ENCODE measurements at regions not wholly inside any gene's neighbourhood (a gene's known extent, or its start where the extent isn't known, plus 50 kb on each side); places are given as distances from the start of the nearest gene placed in this dataset.

DNA sequence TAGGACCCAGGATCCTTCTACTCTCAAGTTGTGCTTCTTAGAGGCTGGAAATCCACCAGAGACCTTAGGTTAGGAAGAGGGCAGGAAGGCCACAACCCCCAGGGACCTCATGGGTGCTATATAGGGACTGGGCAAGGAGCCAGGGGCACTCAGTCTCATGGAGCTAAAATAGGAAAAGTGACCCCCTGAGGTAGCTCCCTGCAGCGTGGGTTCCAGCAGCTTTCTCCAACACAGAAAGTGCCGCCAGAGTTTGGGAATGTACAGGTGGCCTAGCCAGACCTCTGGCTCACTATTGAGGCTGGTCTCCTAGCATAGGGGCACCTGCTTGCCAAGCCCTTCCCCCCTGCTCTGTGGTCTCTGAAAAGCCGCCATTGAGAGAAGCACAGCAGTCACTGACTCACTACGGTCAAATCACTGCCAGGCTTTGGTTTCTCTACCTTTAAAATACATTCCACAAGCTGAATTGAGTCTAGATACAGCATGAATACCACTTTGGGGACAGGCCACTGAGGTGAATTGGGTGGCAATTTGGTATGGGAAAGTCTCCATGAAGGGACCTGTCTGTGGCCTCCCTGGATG lies 333.2 kb upstream of the PODXL start:
- H3F3A ChIP-seq (ENCODE audit: low read length, unreplicated experiment) = no peaks in the 10 kb centered on the region
- H3K79me2 ChIP-seq (ENCODE audit: low read length) = no peaks in the 10 kb centered on the region
- H3K27me3 ChIP-seq (ENCODE audit: low read length) = peaks cover 8% of the 10 kb centered on the region; the same call in 1 of the 2 replicates
- no peak overlapping the region for H3K9ac ChIP-seq (ENCODE audit: low read length)
- TF ChIP-seq EZH2phosphoT487 (IDR thresholded peaks at IDR 0.05; ENCODE audit: borderline replicate concordance, low read length) = no peak
- TF ChIP-seq, protein P1, sequence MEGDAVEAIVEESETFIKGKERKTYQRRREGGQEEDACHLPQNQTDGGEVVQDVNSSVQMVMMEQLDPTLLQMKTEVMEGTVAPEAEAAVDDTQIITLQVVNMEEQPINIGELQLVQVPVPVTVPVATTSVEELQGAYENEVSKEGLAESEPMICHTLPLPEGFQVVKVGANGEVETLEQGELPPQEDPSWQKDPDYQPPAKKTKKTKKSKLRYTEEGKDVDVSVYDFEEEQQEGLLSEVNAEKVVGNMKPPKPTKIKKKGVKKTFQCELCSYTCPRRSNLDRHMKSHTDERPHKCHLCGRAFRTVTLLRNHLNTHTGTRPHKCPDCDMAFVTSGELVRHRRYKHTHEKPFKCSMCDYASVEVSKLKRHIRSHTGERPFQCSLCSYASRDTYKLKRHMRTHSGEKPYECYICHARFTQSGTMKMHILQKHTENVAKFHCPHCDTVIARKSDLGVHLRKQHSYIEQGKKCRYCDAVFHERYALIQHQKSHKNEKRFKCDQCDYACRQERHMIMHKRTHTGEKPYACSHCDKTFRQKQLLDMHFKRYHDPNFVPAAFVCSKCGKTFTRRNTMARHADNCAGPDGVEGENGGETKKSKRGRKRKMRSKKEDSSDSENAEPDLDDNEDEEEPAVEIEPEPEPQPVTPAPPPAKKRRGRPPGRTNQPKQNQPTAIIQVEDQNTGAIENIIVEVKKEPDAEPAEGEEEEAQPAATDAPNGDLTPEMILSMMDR (conservative IDR thresholded peaks at IDR 0.05; ENCODE audit: low read depth, low read length) = no peak
- no peak for TF ChIP-seq EZH2 (IDR thresholded peaks at IDR 0.05; ENCODE audit: low read length, unreplicated experiment)
- peaks cover 1% of the 10 kb centered on the region; the same call in 1 of the 2 replicates for H3K4me1 ChIP-seq (ENCODE audit: insufficient read depth, low read length)
- CTCF ChIA-PET = no interaction called here
- BruUV-seq (replicated peaks) = no TSS peak
- no peak overlapping the region for H3K4me2 ChIP-seq (ENCODE audit: low read length)
- H4K20me1 ChIP-seq (ENCODE audit: low read length) = no peaks in the 10 kb centered on the region
- intact Hi-C loops (cut with micrococcal nuclease) = no loop called here
- no peak for ATAC-seq
- H2AFZ ChIP-seq (ENCODE audit: low read length) = no peak overlapping the region
- no peak overlapping the region for H3K4me3 ChIP-seq (ENCODE audit: low read length)
- H3K27ac ChIP-seq (ENCODE audit: low read length) = no peak overlapping the region
- no peak for DNase-seq
- no peaks in the 10 kb centered on the region for H3K9me2 ChIP-seq (replicated peaks; ENCODE audit: low read length)
- H3K36me3 ChIP-seq (ENCODE audit: low read depth, low read length) = no peaks in the 10 kb centered on the region
- POLR2A ChIA-PET (ENCODE audit: unreplicated experiment) = no interaction called here
- no peaks in the 10 kb centered on the region for H3K9me3 ChIP-seq (ENCODE audit: low read length)

DNA sequence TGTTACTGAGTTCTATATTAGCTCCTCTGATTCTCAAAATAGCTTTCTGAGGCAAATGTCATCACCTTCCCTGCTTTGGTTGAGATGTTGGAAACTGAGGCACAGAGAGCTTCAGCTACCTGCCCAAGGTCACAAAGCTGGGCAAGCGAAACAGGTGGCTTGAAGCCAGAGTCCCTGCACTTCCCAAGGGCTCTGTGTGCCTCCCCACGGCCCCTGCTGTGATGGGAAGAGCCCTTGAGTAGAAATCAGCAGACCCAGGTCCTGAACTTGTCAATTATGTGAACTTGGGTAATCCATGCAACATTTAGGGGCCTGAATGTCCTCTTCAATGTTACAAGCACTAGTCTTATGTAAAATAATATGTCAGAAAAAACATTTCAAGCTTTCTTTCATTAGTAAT lies 327.3 kb upstream of the PODXL start:
- no peak for TF ChIP-seq EZH2phosphoT487 (IDR thresholded peaks at IDR 0.05; ENCODE audit: borderline replicate concordance, low read length)
- TF ChIP-seq, protein P1 (conservative IDR thresholded peaks at IDR 0.05; ENCODE audit: low read depth, low read length) = no peak
- TF ChIP-seq EZH2 (IDR thresholded peaks at IDR 0.05; ENCODE audit: low read length, unreplicated experiment) = no peak
- no peaks in the 10 kb centered on the region for H3F3A ChIP-seq (ENCODE audit: low read length, unreplicated experiment)
- H3K9me2 ChIP-seq (replicated peaks; ENCODE audit: low read length) = no peaks in the 10 kb centered on the region
- DNase-seq (no peak), ATAC-seq (no peak)
- no peaks in the 10 kb centered on the region for H4K20me1 ChIP-seq (ENCODE audit: low read length)
- no peak overlapping the region for H3K9ac ChIP-seq (ENCODE audit: low read length)
- BruUV-seq (replicated peaks) = no TSS peak
- H3K4me2 ChIP-seq (ENCODE audit: low read length) = no peak overlapping the region
- H3K9me3 ChIP-seq (ENCODE audit: low read length) = no peaks in the 10 kb centered on the region
- intact Hi-C loops (cut with micrococcal nuclease) = no loop called here
- H3K27me3 ChIP-seq (ENCODE audit: low read length) = peaks cover 23% of the 10 kb centered on the region
- no peaks in the 10 kb centered on the region for H3K79me2 ChIP-seq (ENCODE audit: low read length)
- H3K4me3 ChIP-seq (ENCODE audit: low read length) = no peak overlapping the region
- no peaks in the 10 kb centered on the region for H3K36me3 ChIP-seq (ENCODE audit: low read depth, low read length)
- POLR2A ChIA-PET (ENCODE audit: unreplicated experiment) = no interaction called here
- no peak overlapping the region for H2AFZ ChIP-seq (ENCODE audit: low read length)
- no peaks in the 10 kb centered on the region for H3K4me1 ChIP-seq (ENCODE audit: insufficient read depth, low read length)
- no peak overlapping the region for H3K27ac ChIP-seq (ENCODE audit: low read length)
- CTCF ChIA-PET = interaction anchor here (0.6 kb wide), 1 partner anchor 15 kb away, joined by 4 read pairs; no protein-coding TSS in a partner anchor

DNA sequence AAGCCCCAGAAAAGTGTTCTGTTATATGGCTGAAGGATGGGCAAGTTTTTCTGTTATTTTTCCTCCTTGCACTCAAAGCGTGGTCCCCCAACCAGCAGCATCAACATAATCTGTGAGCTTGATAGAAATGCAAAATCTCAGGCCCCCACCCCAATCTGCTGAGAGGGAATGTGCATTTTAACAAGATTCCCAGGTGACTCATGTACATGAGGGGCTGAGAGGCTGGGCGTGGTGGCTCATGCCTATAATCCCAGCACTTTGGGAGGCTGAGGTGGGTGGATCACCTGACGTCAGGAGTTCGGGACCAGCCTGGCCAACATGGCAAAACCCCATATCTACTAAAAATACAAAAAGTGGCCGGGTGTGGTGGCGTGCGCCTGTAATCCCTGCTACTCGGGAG lies 326.8 kb upstream of the PODXL start:
- Histone ChIP-seq H4K20me1 (ENCODE audit: low read length) (no peaks in the 10 kb centered on the region), H3F3A (ENCODE audit: low read length, unreplicated experiment) (no peaks in the 10 kb centered on the region), H3K79me2 (ENCODE audit: low read length) (no peaks in the 10 kb centered on the region), H3K4me2 (ENCODE audit: low read length) (no peak overlapping the region), H2AFZ (ENCODE audit: low read length) (no peak overlapping the region), H3K4me1 (ENCODE audit: insufficient read depth, low read length) (no peaks in the 10 kb centered on the region), H3K36me3 (ENCODE audit: low read depth, low read length) (no peaks in the 10 kb centered on the region), H3K27ac (ENCODE audit: low read length) (no peak overlapping the region), H3K9me3 (ENCODE audit: low read length) (no peaks in the 10 kb centered on the region), H3K4me3 (ENCODE audit: low read length) (no peak overlapping the region), H3K27me3 (ENCODE audit: low read length) (peaks cover 23% of the 10 kb centered on the region), H3K9me2 (replicated peaks; ENCODE audit: low read length) (no peaks in the 10 kb centered on the region), H3K9ac (ENCODE audit: low read length) (no peak overlapping the region)
- ChIA-PET CTCF (no interaction called here), POLR2A (ENCODE audit: unreplicated experiment) (no interaction called here)
- intact Hi-C loops (cut with micrococcal nuclease) = no loop called here
- no TSS peak for BruUV-seq (replicated peaks)
- ATAC-seq (no peak), DNase-seq (no peak)
- TF ChIP-seq EZH2phosphoT487 (IDR thresholded peaks at IDR 0.05; ENCODE audit: borderline replicate concordance, low read length) (no peak), EZH2 (IDR thresholded peaks at IDR 0.05; ENCODE audit: low read length, unreplicated experiment) (no peak)
- TF ChIP-seq, protein P1 (conservative IDR thresholded peaks at IDR 0.05; ENCODE audit: low read depth, low read length) = no peak
